ENCODE measurements at regions not wholly inside any gene's neighbourhood (a gene's known extent, or its start where the extent isn't known, plus 50 kb on each side); places are given as distances from the start of the nearest gene placed in this dataset.

DNA sequence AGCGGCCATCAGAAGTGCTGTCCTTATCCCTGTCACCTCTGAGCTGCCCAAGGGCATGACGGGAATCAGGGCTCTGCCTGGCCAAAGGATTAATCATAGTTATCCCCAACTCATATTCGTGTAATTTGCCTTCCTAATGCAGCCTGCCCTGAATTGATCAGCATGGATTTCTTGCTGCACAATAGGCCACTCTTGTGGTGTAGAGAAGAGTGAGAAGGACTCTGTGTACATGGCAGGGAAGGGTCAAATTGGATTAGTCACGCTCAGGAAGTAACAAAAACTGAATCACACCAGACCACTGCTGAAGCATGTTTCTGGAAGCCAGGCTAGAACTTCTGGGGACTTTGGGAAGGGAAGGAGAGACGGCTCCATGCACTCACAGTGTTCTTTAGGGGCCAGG lies 227.0 kb downstream of the BUB3 start:
- peaks cover 20% of the 10 kb centered on the region for H3K4me1 ChIP-seq (ENCODE audit: insufficient read depth, poor library complexity, severe bottlenecking)
- peak overlapping the region; percentile 31 for H3K27ac ChIP-seq (ENCODE audit: poor library complexity, severe bottlenecking)
- DNase-seq (ENCODE audit: low spot score), result no peak
- no peaks in the 10 kb centered on the region for H3K9me3 ChIP-seq (ENCODE audit: severe bottlenecking)
- TF ChIP-seq, protein P1, sequence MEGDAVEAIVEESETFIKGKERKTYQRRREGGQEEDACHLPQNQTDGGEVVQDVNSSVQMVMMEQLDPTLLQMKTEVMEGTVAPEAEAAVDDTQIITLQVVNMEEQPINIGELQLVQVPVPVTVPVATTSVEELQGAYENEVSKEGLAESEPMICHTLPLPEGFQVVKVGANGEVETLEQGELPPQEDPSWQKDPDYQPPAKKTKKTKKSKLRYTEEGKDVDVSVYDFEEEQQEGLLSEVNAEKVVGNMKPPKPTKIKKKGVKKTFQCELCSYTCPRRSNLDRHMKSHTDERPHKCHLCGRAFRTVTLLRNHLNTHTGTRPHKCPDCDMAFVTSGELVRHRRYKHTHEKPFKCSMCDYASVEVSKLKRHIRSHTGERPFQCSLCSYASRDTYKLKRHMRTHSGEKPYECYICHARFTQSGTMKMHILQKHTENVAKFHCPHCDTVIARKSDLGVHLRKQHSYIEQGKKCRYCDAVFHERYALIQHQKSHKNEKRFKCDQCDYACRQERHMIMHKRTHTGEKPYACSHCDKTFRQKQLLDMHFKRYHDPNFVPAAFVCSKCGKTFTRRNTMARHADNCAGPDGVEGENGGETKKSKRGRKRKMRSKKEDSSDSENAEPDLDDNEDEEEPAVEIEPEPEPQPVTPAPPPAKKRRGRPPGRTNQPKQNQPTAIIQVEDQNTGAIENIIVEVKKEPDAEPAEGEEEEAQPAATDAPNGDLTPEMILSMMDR (IDR thresholded peaks at IDR 0.05; ENCODE audit: poor library complexity, severe bottlenecking), result no peak
- H3K36me3 ChIP-seq (ENCODE audit: low read depth), result no peaks in the 10 kb centered on the region
- no peaks in the 10 kb centered on the region for H3K27me3 ChIP-seq (ENCODE audit: insufficient read depth, poor library complexity, severe bottlenecking)
- no peak overlapping the region for H3K4me3 ChIP-seq (ENCODE audit: severe bottlenecking)
- ATAC-seq (ENCODE audit: low read depth), result peak; percentile 82

DNA sequence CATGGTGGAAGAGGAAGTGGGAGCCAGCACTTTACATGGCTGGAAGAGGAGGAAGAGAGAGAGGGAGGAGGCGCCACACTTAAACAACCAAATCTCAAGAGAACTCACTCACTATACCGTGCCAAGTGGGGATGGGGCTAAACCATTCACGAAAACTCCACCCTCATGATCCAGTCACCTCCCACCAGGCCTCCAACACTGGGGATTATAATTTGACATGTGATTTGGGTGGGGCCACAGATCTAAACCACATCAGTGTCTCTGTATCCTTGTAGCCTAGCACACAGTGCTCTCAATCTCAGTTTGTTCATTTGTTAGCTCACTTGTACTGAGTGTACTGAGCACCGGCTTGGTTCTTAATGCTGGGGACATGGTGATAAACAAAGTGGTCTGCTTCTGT lies 228.3 kb downstream of the BUB3 start:
- Histone ChIP-seq H3K36me3 (ENCODE audit: low read depth) (no peaks in the 10 kb centered on the region), H3K4me1 (ENCODE audit: insufficient read depth, poor library complexity, severe bottlenecking) (peaks cover 17% of the 10 kb centered on the region), H3K27me3 (ENCODE audit: insufficient read depth, poor library complexity, severe bottlenecking) (no peaks in the 10 kb centered on the region), H3K4me3 (ENCODE audit: severe bottlenecking) (no peak overlapping the region), H3K27ac (ENCODE audit: poor library complexity, severe bottlenecking) (no peak overlapping the region), H3K9me3 (ENCODE audit: severe bottlenecking) (no peaks in the 10 kb centered on the region)
- ATAC-seq (ENCODE audit: low read depth), result no peak
- TF ChIP-seq, protein P1 (IDR thresholded peaks at IDR 0.05; ENCODE audit: poor library complexity, severe bottlenecking), result no peak
- no peak for DNase-seq (ENCODE audit: low spot score)

DNA sequence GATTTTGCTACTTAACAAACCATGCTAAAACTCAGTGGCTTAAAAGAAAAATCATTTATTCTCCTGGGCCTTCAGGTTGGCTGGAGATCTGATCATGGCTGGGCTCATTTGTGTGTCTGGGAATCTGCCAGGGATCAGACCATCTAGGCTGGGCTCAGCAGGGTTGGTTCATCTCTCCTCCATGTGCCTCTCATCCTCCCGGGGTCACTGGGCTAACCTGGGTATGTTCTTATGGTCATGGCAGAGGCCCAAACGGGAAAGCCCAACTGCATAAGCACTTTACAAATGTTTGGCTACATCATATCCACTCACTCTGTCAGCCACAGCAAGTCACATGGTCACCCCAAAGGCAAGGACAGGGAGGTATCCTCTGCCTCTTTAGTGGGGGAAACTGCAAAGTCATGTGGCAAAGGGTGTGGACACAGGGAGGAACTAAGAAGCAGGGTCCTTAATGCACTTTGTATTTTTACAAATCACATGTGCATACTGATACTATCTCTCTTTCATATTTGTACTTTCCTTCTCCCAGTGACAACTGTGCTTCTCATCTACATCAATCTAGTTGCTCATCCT lies 231.4 kb downstream of the BUB3 start:
- DNase-seq (ENCODE audit: low spot score) (no peak), ATAC-seq (ENCODE audit: low read depth) (no peak)
- H3K27ac ChIP-seq (ENCODE audit: poor library complexity, severe bottlenecking), result no peak overlapping the region
- H3K9me3 ChIP-seq (ENCODE audit: severe bottlenecking), result no peaks in the 10 kb centered on the region
- H3K4me3 ChIP-seq (ENCODE audit: severe bottlenecking), result no peak overlapping the region
- peaks cover 9% of the 10 kb centered on the region for H3K4me1 ChIP-seq (ENCODE audit: insufficient read depth, poor library complexity, severe bottlenecking)
- H3K36me3 ChIP-seq (ENCODE audit: low read depth), result no peaks in the 10 kb centered on the region
- no peaks in the 10 kb centered on the region for H3K27me3 ChIP-seq (ENCODE audit: insufficient read depth, poor library complexity, severe bottlenecking)
- TF ChIP-seq, protein P1 (IDR thresholded peaks at IDR 0.05; ENCODE audit: poor library complexity, severe bottlenecking), result no peak

DNA sequence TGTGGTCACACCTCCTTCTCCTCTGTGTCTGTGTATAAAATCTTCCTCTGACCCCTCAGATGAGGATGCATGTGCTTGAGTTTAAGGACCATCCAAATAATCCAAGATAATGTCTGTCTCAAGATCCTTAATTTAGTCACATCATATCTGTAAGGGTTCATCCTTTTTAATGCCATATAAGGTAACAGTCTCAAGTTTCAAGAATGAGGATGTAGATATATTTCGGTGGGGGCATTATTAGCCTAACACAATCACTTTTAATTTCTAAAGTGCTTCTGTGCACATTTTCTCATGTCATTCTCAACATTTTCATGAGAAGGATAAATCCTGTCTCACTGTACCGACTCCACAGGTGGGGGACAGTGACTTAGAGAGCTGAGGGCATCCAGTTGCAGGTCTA lies 235.3 kb downstream of the BUB3 start:
- H3K9me3 ChIP-seq (ENCODE audit: severe bottlenecking), result no peaks in the 10 kb centered on the region
- no peaks in the 10 kb centered on the region for H3K4me1 ChIP-seq (ENCODE audit: insufficient read depth, poor library complexity, severe bottlenecking)
- no peak overlapping the region for H3K27ac ChIP-seq (ENCODE audit: poor library complexity, severe bottlenecking)
- DNase-seq (ENCODE audit: low spot score), result no peak
- no peak overlapping the region for H3K4me3 ChIP-seq (ENCODE audit: severe bottlenecking)
- H3K36me3 ChIP-seq (ENCODE audit: low read depth), result no peaks in the 10 kb centered on the region
- ATAC-seq (ENCODE audit: low read depth), result no peak
- TF ChIP-seq, protein P1 (IDR thresholded peaks at IDR 0.05; ENCODE audit: poor library complexity, severe bottlenecking), result no peak
- no peaks in the 10 kb centered on the region for H3K27me3 ChIP-seq (ENCODE audit: insufficient read depth, poor library complexity, severe bottlenecking)

DNA sequence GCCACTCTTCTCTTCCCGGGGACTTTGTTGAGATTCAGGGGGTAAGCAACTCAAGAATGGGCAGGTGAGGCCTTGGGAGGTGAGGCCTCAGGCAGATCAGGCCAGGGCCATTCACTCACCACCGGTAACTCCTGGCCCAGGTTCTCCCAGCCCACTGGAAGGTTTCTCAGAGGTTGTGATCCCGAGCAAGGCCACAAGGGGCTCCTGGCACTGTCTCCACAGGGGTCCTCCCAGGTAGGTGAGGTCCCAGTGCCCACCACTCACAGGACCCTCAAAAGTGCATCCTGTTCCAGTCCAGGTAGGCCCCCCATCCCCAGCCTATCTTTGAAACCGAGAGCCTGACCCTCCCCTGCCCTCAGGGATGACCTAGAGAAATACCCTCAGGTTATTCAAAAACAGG lies 236.1 kb downstream of the BUB3 start:
- no peaks in the 10 kb centered on the region for H3K9me3 ChIP-seq (ENCODE audit: severe bottlenecking)
- DNase-seq (ENCODE audit: low spot score) (no peak), ATAC-seq (ENCODE audit: low read depth) (no peak)
- H3K4me3 ChIP-seq (ENCODE audit: severe bottlenecking), result no peak overlapping the region
- H3K36me3 ChIP-seq (ENCODE audit: low read depth), result no peaks in the 10 kb centered on the region
- no peaks in the 10 kb centered on the region for H3K4me1 ChIP-seq (ENCODE audit: insufficient read depth, poor library complexity, severe bottlenecking)
- TF ChIP-seq, protein P1 (IDR thresholded peaks at IDR 0.05; ENCODE audit: poor library complexity, severe bottlenecking), result no peak
- H3K27ac ChIP-seq (ENCODE audit: poor library complexity, severe bottlenecking), result no peak overlapping the region
- no peaks in the 10 kb centered on the region for H3K27me3 ChIP-seq (ENCODE audit: insufficient read depth, poor library complexity, severe bottlenecking)
